ENCODE measurements at regions not wholly inside any gene's neighbourhood (a gene's known extent, or its start where the extent isn't known, plus 50 kb on each side); places are given as distances from the start of the nearest gene placed in this dataset.

DNA sequence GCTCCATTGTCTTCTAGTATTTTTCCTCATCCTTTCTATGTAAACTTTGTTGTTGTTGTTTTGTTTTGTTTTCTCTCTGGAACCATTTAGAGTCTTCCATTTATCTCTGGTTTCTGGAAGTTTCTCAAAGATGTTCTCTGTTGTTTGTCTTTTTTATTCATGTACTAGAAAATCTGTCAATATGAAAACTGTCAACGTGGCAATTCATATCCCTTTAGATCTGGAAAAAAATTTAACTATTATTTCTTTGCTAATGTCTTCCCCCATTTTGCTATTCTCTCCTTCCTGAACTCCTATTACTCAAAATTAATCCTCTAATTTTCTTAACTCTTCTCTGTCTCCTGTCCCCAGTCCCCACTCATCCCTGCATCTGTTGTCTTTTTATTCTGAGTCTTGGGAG, 55.9 kb upstream of the LRRN2 start:
- H3K36me3 ChIP-seq (replicated peaks in 1 of 2; ENCODE audit: control insufficient read depth in 1 of 2, insufficient read depth in 2 of 2, low read length in 2 of 2) = no peaks in the 10 kb centered on the region
- H2AFZ ChIP-seq (ENCODE audit: low read length) = no peak overlapping the region
- no peak for FAIRE-seq
- no peaks in the 10 kb centered on the region for H4K20me1 ChIP-seq (ENCODE audit: insufficient read depth, low read length)
- in situ Hi-C loops (cut with HindIII; ENCODE audit: extremely low pct_ligation_motif_present, low pct_unique_long_range_greater_than_20kb) (no loop called here), intact Hi-C loops (cut with micrococcal nuclease; ENCODE audit: unreplicated experiment) (no loop called here)
- 0% methylated on average over 1 of the region's 1 CpG for WGBS (ENCODE audit: low lambda C conversion rate)
- H3K4me3 ChIP-seq (replicated peaks in 1 of 3; ENCODE audit: insufficient read depth in 1 of 3, low read depth in 2 of 3, low read length in 3 of 3) = no peak overlapping the region
- no peak overlapping the region for H3K27ac ChIP-seq (ENCODE audit: extremely low read length, insufficient read depth, low read length)
- H3K9me3 ChIP-seq (ENCODE audit: low read length) = no peaks in the 10 kb centered on the region
- peaks cover 0 to 15% of the 10 kb centered on the region in 2 experiments; a peak in 4 of 5 replicates for H3K27me3 ChIP-seq (ENCODE audit: control insufficient read depth in 1 of 2, insufficient read depth in 2 of 2, low read length in 2 of 2)
- TF ChIP-seq, protein P1, sequence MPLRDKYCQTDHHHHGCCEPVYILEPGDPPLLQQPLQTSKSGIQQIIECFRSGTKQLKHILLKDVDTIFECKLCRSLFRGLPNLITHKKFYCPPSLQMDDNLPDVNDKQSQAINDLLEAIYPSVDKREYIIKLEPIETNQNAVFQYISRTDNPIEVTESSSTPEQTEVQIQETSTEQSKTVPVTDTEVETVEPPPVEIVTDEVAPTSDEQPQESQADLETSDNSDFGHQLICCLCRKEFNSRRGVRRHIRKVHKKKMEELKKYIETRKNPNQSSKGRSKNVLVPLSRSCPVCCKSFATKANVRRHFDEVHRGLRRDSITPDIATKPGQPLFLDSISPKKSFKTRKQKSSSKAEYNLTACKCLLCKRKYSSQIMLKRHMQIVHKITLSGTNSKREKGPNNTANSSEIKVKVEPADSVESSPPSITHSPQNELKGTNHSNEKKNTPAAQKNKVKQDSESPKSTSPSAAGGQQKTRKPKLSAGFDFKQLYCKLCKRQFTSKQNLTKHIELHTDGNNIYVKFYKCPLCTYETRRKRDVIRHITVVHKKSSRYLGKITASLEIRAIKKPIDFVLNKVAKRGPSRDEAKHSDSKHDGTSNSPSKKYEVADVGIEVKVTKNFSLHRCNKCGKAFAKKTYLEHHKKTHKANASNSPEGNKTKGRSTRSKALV (CRISPR knock-in tag; IDR thresholded peaks at IDR 0.05) = no peak
- TF ChIP-seq MAFK (conservative IDR thresholded peaks at IDR 0.05 in 1 of 2, IDR thresholded peaks at IDR 0.05 in 1 of 2; ENCODE audit: low read length in 2 of 2) (peak in 1 of 2 experiments; percentile 55; a peak in 2 of 4 replicates), MAFF (IDR thresholded peaks at IDR 0.05; ENCODE audit: low read depth, low read length) (0 out of 2 replicates have a peak, but pooled peaks have one; percentile 11), NFKB2 (CRISPR knock-in tag; IDR thresholded peaks at IDR 0.05; ENCODE audit: borderline replicate concordance) (no peak)
- TF ChIP-seq, protein P2, sequence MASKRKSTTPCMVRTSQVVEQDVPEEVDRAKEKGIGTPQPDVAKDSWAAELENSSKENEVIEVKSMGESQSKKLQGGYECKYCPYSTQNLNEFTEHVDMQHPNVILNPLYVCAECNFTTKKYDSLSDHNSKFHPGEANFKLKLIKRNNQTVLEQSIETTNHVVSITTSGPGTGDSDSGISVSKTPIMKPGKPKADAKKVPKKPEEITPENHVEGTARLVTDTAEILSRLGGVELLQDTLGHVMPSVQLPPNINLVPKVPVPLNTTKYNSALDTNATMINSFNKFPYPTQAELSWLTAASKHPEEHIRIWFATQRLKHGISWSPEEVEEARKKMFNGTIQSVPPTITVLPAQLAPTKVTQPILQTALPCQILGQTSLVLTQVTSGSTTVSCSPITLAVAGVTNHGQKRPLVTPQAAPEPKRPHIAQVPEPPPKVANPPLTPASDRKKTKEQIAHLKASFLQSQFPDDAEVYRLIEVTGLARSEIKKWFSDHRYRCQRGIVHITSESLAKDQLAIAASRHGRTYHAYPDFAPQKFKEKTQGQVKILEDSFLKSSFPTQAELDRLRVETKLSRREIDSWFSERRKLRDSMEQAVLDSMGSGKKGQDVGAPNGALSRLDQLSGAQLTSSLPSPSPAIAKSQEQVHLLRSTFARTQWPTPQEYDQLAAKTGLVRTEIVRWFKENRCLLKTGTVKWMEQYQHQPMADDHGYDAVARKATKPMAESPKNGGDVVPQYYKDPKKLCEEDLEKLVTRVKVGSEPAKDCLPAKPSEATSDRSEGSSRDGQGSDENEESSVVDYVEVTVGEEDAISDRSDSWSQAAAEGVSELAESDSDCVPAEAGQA (IDR thresholded peaks at IDR 0.05; ENCODE audit: low read depth) = no peak
- TF ChIP-seq, protein P2 (CRISPR knock-in tag; IDR thresholded peaks at IDR 0.05; ENCODE audit: borderline replicate concordance) = no peak
- TF ChIP-seq, protein P3, sequence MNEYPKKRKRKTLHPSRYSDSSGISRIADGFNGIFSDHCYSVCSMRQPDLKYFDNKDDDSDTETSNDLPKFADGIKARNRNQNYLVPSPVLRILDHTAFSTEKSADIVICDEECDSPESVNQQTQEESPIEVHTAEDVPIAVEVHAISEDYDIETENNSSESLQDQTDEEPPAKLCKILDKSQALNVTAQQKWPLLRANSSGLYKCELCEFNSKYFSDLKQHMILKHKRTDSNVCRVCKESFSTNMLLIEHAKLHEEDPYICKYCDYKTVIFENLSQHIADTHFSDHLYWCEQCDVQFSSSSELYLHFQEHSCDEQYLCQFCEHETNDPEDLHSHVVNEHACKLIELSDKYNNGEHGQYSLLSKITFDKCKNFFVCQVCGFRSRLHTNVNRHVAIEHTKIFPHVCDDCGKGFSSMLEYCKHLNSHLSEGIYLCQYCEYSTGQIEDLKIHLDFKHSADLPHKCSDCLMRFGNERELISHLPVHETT (CRISPR knock-in tag; conservative IDR thresholded peaks at IDR 0.05) = no peak
- TF ChIP-seq, protein P4, sequence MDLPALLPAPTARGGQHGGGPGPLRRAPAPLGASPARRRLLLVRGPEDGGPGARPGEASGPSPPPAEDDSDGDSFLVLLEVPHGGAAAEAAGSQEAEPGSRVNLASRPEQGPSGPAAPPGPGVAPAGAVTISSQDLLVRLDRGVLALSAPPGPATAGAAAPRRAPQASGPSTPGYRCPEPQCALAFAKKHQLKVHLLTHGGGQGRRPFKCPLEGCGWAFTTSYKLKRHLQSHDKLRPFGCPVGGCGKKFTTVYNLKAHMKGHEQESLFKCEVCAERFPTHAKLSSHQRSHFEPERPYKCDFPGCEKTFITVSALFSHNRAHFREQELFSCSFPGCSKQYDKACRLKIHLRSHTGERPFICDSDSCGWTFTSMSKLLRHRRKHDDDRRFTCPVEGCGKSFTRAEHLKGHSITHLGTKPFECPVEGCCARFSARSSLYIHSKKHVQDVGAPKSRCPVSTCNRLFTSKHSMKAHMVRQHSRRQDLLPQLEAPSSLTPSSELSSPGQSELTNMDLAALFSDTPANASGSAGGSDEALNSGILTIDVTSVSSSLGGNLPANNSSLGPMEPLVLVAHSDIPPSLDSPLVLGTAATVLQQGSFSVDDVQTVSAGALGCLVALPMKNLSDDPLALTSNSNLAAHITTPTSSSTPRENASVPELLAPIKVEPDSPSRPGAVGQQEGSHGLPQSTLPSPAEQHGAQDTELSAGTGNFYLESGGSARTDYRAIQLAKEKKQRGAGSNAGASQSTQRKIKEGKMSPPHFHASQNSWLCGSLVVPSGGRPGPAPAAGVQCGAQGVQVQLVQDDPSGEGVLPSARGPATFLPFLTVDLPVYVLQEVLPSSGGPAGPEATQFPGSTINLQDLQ (CRISPR knock-in tag; IDR thresholded peaks at IDR 0.05) = no peak
- no peak overlapping the region for H3K9ac ChIP-seq (ENCODE audit: insufficient read depth, low read depth, low read length)
- CTCF ChIA-PET (ENCODE audit: low intra/inter-chr PET ratio, low total read pairs) = no interaction called here
- no TSS peak for BruUV-seq (replicated peaks)
- ATAC-seq = no peak
- H3K4me2 ChIP-seq (ENCODE audit: low read depth, low read length) = no peak overlapping the region
- DNase-seq (ENCODE audit: low spot score) = no peak
- H3K4me1 ChIP-seq (ENCODE audit: insufficient read depth, low read length) = no peaks in the 10 kb centered on the region
- no peaks in the 10 kb centered on the region for H3K79me2 ChIP-seq (ENCODE audit: insufficient read depth, low read length)
- POLR2A ChIA-PET = no interaction called here
